BE2C (cell line): ENCODE measurements at regions not wholly inside any gene's neighbourhood (a gene's known extent, or its start where the extent isn't known, plus 50 kb on each side); places are given as distances from the start of the nearest gene placed in this dataset.

ENCODE experiments used
- DNase-seq: peaks from one replicate; pipeline ENCODE4 v3.0.0-alpha.2; 2020
- H3K27me3 ChIP-seq: fragments of 250-450 bp; sonication (Bioruptor Pico); 2 replicates; pipeline ENCODE4 v1.5.1; 2020; ENCODE audit warnings: mild to moderate bottlenecking
- H3K36me3 ChIP-seq: fragments of 250-450 bp; sonication (Bioruptor Pico); 2 replicates; pipeline ENCODE4 v1.5.1; 2020; ENCODE audit warnings: mild to moderate bottlenecking
- H3K4me1 ChIP-seq: fragments of 250-450 bp; sonication (Bioruptor Pico); 2 replicates; pipeline ENCODE4 v1.5.1; 2020
- H3K4me3 ChIP-seq: 2 replicates; pipeline ENCODE4 v1.5.1; 2011; ENCODE audit warnings: low read depth, low read length
- H3K9me3 ChIP-seq: fragments of 250-450 bp; sonication (Bioruptor Pico); 2 replicates; pipeline ENCODE4 v1.5.1; 2020
- CTCF ChIP-seq: IDR thresholded peaks from 2 replicates; pipeline ENCODE4 v1.5.1; 2012; ENCODE audit warnings: mild to moderate bottlenecking, low read depth, low read length

GRCh38 chr3:146382386-146382785 lies 87.0 kb downstream of the PLSCR2 start:
- DNase-seq, result no peak
- no peaks in the 10 kb centered on the region for H3K9me3 ChIP-seq
- no peaks in the 10 kb centered on the region for H3K36me3 ChIP-seq
- H3K4me1 ChIP-seq, result no peaks in the 10 kb centered on the region
- H3K4me3 ChIP-seq, result no peak overlapping the region
- H3K27me3 ChIP-seq, result no peaks in the 10 kb centered on the region
- TF ChIP-seq CTCF, result no peak

DNA sequence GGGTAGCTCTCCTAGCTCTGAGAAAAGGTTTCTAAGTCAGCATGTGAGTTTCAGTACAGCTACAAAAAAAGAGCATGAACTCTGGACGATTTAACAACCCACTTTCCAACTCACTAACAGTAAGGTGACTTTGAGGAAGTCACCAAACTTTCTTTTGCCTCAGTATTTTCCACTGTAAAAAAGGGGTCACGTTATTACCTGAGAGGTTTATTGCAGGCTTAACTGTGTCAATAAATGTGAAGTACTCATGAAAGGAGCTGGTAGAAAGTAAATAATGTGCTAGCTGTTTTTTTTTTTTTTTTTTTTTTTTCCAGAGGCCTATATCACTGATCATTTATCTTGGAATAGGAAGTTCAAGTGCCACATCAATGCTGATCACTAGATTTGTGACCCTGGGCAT lies 89.3 kb downstream of the PLSCR2 start:
- no peak for TF ChIP-seq CTCF
- no peaks in the 10 kb centered on the region for H3K36me3 ChIP-seq
- no peak for DNase-seq
- H3K9me3 ChIP-seq, result no peaks in the 10 kb centered on the region
- no peak overlapping the region for H3K4me3 ChIP-seq
- no peaks in the 10 kb centered on the region for H3K27me3 ChIP-seq
- no peaks in the 10 kb centered on the region for H3K4me1 ChIP-seq

DNA sequence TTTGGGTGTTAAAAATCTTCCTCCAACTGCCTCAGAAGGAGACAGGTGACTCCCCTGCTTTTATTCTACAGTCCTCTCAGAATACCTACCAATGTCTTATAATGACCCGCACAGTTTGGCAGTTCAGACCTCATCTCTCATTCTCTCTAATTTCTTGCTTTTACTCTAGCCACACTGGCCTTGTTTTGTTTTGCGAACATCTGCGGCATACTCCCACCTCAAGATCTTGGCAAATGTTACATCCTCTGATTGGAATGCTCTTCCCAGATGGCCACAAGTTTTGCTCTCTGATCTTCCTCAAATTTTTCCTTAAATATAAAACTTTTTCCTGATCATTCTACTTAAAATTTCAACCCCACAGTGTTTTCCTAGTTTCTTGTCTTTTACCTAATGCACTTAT lies 94.1 kb downstream of the PLSCR2 start:
- Histone ChIP-seq H3K4me1 (no peaks in the 10 kb centered on the region), H3K9me3 (no peaks in the 10 kb centered on the region), H3K27me3 (no peaks in the 10 kb centered on the region), H3K4me3 (no peak overlapping the region), H3K36me3 (no peaks in the 10 kb centered on the region)
- no peak for TF ChIP-seq CTCF
- no peak for DNase-seq

DNA sequence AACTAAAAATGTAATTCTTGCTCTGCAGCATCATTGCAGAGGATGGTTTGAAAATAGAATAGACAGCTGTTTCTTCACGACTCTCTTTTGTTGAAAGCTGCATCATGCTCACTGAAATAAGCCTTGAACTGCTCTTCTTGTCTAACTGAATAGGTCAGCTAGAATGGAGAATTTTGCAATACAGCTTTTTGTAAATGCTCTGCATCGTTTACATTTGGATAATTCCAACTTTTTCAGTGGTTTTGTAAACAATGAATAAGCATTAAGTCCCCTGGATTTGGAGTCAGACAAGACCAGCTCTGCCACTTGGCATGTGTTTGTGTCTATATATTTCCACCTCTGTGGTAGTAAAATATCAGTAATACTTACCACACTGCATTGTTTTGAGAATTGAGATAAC lies 95.2 kb downstream of the PLSCR2 start:
- no peak for DNase-seq
- Histone ChIP-seq H3K4me1 (no peaks in the 10 kb centered on the region), H3K9me3 (no peaks in the 10 kb centered on the region), H3K27me3 (no peaks in the 10 kb centered on the region), H3K36me3 (no peaks in the 10 kb centered on the region), H3K4me3 (no peak overlapping the region)
- TF ChIP-seq CTCF, result no peak

- no peak for DNase-seq
- Histone ChIP-seq H3K27me3 (no peaks in the 10 kb centered on the region), H3K4me1 (no peaks in the 10 kb centered on the region), H3K36me3 (no peaks in the 10 kb centered on the region), H3K9me3 (no peaks in the 10 kb centered on the region), H3K4me3 (no peak overlapping the region)
- TF ChIP-seq CTCF, result no peak
These were observed 97.5 kb downstream of the PLSCR2 start for GRCh38 chr3:146371902-146372301.

DNA sequence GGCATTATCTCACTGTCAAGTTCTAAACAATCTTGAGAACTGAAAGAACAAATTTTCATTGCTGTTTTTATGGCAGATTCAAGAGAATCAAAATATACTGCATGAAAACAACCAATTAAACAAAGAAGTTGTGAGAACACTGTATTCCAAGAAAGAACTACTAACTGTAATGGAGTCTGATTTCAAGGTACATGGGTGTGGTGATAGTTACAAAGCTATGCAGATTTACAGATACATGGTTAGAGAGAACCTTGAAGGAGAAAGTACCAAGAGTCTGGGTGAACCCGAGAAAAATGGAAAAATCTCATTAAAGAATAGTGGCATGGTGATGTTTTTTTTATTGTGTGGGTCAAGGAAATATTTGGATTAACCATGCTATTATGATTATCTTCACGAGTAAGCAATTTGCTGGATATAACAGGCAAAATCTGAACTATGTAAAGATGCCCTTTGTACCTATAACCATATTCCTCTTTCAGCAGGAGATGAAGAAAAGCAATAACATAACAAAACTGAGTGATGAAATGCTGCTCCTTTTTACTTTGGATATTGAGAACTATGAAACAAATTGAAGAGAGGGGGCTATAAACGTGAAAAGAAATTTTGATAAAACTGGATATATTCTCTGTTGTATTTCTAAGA lies 100.4 kb downstream of the PLSCR2 start:
- Histone ChIP-seq H3K27me3 (no peaks in the 10 kb centered on the region), H3K36me3 (no peaks in the 10 kb centered on the region)
- no peak for DNase-seq

More for the DNA sequence above, 100.4 kb downstream of the PLSCR2 start:
- no peaks in the 10 kb centered on the region for H3K9me3 ChIP-seq
- no peaks in the 10 kb centered on the region for H3K4me1 ChIP-seq
- no peak for TF ChIP-seq CTCF
- H3K4me3 ChIP-seq, result no peak overlapping the region
